DMS153 treated with DMSO at 0.1 percent for 48 hours (cell line): ENCODE measurements at regions not wholly inside any gene's neighbourhood (a gene's known extent, or its start where the extent isn't known, plus 50 kb on each side); places are given as distances from the start of the nearest gene placed in this dataset.

Source experiments
- DNase-seq: peaks from one replicate; lab custom pipeline; 2025; ENCODE audit not compliant: unreplicated experiment; lab: John Stamatoyannopoulos, UW

DNA sequence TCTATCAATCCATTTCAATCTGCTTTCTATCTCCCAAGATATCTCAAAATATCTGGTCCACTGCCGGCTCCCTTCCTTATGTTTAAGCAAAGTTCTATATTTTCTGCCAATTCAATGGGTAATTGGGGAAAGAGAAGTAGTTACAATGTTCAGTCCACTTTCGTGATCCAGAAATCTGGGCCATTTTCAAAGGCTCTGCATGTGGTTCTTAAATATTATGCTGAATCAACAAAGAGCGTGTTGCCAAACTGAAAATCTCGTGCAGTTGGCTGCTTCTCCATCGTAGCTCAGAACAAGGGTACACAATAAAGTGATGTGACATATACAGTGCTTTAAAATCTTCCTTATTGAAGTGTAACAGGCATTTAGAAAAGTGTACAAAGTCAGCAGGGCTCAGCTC, 863.1 kb downstream of the RNF144A start:
- no peak for DNase-seq

- no peak for DNase-seq
Measured at GRCh38 chr2:7785700-7786099, 868.5 kb downstream of the RNF144A start.

- DNase-seq: no peak
Measured at GRCh38 chr2:7788736-7789135, 871.5 kb downstream of the RNF144A start.

GRCh38 chr2:7792031-7792651, 874.9 kb downstream of the RNF144A start:
- peak; percentile 97 for DNase-seq

GRCh38 chr2:7795778-7796563, 878.8 kb downstream of the RNF144A start:
- peak; percentile 58 for DNase-seq

GRCh38 chr2:7800031-7800430, 881.8 kb upstream of the ID2 start:
- no peak for DNase-seq

- DNase-seq: no peak
Measured at GRCh38 chr2:7801212-7801611, 880.6 kb upstream of the ID2 start.

DNA sequence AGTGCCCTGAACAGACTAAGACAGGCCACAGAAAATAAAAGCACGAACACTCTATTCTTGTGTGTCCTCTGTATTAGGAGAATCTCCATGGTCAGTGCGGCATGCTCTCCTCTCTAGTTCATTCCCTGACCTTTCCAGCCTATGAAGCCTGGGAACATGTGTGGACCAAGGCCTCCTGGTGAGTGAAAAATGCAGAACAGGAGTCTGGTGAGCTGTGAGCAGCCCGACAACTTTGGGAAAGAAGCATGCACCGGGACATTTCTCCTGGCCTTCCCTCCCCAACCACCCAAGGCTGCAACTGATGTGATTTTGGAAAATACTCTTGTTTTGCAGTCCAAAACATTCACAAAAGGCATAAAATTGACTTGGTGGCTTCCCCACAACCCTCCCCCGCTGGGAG, 878.3 kb upstream of the ID2 start:
- DNase-seq: no peak

- DNase-seq: no peak
Measured at GRCh38 chr2:7809640-7810039, 872.2 kb upstream of the ID2 start.

DNA sequence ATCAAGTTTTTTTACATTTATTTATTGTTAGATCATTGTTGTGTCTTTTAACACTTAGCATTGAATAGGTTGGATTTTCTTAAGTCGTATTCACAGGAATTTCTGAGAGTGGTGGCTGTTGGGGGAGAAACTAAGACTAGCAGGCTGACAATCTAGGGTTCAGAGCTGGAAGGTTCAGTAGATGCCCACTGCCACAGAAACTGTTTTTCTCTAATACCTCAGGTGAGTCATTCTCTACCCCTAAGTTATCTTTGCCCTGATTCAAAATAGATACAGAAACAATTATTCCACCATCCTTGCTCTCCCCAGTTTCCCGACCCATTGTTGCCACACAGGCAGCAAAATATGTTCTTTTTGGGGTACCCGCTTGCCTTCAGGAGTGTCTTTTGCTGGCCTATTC, 870.8 kb upstream of the ID2 start:
- no peak for DNase-seq

GRCh38 chr2:7812231-7812995, 869.4 kb upstream of the ID2 start:
- no peak for DNase-seq

DNA sequence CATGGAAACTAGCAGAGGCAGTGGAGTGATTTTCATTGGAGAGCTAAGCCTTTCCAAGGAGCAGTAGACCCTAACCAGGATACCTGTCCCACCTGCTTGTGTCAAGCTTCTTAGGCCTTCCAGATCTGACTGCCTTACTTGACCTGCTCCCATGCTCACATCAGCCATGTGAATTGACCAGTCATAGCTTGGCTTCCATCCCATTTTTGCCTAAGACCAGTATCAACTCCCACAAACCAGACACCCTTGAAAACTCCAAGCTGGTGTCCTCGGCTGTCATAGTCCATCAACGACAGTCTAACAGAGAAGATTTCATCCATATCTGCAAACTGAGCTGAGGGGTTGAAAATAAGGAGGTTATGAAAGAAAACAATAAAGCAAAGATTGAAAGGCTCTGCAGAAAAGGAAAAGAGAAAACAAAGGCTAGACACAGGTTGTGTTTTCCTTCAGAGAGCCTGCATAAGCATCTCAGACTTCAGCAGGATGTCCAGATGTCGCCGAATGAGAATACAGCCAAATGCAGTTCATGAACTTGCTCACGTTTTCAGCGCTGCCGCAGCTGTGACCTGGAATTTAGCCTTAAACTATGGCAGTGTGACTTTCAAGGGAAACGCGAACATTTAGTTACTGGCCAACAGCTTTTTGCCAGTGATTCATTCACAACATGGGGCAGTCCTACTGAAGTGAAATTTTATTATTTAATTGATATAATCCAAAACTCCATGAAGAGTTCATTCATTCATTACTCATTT, 868.1 kb upstream of the ID2 start:
- no peak for DNase-seq

DNA sequence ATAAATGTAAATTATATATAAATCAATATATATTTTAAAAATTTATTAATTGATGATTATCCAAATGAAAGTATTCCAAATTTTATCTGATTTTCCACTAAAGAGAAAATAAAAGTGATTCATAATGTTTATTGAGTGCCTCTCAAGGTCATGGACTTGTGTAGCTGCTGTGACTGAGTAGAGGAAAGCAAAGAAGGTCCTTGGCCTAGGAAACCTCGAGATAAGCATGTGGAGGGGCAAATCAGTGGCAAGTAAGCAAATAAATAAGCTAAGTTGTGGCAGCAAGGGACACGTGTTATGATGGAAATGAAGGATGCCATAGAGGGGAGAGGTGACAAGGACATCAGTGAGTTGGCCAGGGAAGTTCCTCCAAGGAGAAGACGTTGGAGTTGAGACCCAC, 866.1 kb upstream of the ID2 start:
- DNase-seq: no peak

GRCh38 chr2:7816233-7816632, 865.6 kb upstream of the ID2 start:
- DNase-seq: no peak

GRCh38 chr2:7816944-7817343, 864.9 kb upstream of the ID2 start:
- no peak for DNase-seq

GRCh38 chr2:7819316-7819715, 862.5 kb upstream of the ID2 start:
- DNase-seq: no peak

GRCh38 chr2:7819850-7820249, 862.0 kb upstream of the ID2 start:
- DNase-seq: no peak

DNA sequence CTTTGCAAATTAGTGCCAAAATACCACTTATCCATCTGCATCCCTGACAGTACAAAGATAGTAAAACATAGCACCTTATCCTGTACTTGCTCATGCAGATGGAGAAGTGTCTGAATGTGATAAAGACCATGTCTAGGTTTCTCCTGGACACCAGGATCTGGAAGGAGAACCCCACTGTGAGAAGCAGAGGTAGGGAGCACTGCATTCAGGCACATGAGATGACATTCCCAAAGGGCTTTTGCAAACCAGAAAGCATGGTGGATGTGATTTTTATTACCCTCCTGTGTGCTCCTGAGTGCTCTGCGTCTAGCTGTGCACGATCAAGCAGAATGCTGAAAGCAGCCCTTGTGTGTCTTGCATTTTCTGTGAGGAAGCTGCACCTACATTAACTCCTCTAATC, 857.6 kb upstream of the ID2 start:
- no peak for DNase-seq

DNA sequence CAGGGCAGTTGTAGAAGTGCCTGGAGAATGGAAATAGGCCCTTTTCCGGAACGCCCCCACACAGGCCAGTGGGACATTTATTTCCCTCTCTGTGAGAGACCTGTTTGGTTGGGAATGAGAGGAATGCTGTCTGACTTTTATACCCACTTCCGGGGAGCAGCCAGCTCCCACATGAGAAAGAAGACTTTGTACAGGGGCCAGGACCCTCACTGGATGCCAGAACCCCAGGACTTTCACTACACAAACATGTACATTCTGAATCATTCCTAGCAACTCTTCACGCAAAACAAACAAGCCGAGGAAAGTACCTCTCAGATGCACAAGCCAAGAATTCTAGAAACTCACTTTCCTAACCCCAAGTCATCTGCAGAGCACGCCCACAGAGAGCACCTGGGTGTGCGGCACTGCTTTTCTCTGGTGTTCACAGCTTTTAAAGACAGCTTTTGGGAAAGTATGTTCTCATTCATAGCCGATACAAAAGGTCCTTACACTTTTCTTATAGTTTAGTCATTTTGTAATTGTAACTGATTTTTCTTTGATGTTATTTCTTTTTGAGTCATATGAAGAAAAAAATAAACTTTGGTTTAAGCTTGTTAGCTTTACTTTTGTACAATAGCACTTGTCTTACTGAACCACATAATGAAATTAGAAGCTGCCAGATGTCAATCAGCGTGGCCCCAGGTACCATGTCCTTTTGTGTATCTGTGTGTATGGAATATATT, 856.1 kb upstream of the ID2 start:
- no peak for DNase-seq

DNA sequence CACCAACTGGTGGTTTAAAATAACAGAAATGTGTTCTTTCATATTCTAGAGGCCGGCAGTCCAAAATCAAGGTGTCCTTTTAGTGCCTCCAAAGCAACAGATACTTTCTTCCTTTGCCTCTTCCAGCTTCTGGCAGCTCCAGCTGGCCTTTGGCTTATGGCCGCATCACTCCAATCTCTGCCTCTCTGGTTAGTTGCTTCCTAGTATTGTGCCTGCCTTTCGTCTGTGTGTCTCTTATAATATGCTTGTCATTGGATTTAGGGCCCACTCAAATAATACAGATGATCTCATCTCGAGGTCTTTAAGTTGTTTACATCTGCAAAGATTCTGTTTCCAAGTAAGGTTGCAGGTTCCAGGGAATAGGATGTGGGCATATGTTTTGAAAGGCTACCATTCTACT, 855.2 kb upstream of the ID2 start:
- no peak for DNase-seq

- no peak for DNase-seq
Measured at GRCh38 chr2:7829241-7829640, 852.6 kb upstream of the ID2 start.
